Gastrocnemius medialis (tissue), 4 donors: ENCODE measurements at regions not wholly inside any gene's neighbourhood (a gene's known extent, or its start where the extent isn't known, plus 50 kb on each side); places are given as distances from the start of the nearest gene placed in this dataset.

Experiments used
- CTCF ChIP-seq, 5 experiments: fragments of 450-650 bp in 3 of 5; fragments of 200-600 bp in 2 of 5; sonication (generic) in 2 of 5; IDR thresholded peaks in 4 of 5; conservative IDR thresholded peaks in 1 of 5; 1 replicate in 4 of 5; 2 replicates in 1 of 5; pipeline ENCODE4 v1.5.1; 2016 to 2019; ENCODE audit warnings: antibody characterized with exemption in 5 of 5, mild to moderate bottlenecking in 3 of 5, moderate library complexity in 3 of 5
- POLR2A ChIP-seq, 2 donors: fragments of 450-650 bp; IDR thresholded peaks; one replicate each; pipeline ENCODE4 v1.6.1; 2017; ENCODE audit warnings: antibody characterized with exemption in 2 of 2, mild to moderate bottlenecking in 2 of 2, moderate library complexity in 2 of 2

GRCh38 chr10:9419757-9420156, 1365.3 kb downstream of the GATA3 start:
- TF ChIP-seq POLR2A (IDR thresholded peaks at IDR 0.05), result no peak
- no peak for TF ChIP-seq CTCF (IDR thresholded peaks at IDR 0.05 in 4 of 5, conservative IDR thresholded peaks at IDR 0.05 in 1 of 5)
